ENCODE measurements at regions not wholly inside any gene's neighbourhood (a gene's known extent, or its start where the extent isn't known, plus 50 kb on each side); places are given as distances from the start of the nearest gene placed in this dataset.

DNA sequence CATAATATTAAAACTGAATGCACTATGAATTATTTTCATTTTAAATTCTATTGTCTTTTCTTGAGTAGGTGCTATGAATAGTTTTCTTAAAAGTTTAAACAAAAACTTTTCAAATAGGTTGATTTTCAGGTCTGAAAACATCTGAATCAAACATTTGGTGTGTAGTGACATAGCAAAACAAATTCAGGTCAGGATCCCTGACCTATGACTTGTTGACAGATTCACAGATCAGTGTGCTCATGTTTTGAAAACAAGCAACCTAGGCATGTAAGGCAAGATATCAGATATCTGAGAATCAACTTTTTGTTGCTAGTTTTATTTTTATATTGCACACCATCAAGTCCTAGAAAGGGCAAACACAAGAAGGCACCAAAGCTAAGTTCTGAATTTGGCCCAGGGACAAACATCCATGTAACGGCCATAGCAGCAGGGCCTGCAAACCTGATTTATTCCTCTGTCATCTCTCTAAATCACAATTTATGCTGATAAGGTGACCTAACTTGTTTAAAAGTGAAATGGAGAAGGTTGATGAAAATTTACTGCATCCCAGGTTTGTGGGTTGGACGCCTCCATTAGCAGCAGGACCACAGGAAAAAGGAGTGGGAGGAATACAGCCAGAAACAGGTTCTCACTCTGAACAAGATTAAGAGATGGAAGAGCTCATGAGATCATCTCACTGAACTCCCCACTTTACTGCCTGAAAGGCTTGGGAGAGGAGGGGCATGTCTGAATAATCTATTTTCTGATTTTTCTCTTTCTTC lies 337.7 kb downstream of the KCNRG start (continued):
- TF ChIP-seq, protein P1, sequence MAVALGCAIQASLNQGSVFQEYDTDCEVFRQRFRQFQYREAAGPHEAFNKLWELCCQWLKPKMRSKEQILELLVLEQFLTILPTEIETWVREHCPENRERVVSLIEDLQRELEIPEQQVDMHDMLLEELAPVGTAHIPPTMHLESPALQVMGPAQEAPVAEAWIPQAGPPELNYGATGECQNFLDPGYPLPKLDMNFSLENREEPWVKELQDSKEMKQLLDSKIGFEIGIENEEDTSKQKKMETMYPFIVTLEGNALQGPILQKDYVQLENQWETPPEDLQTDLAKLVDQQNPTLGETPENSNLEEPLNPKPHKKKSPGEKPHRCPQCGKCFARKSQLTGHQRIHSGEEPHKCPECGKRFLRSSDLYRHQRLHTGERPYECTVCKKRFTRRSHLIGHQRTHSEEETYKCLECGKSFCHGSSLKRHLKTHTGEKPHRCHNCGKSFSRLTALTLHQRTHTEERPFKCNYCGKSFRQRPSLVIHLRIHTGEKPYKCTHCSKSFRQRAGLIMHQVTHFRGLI (tag by site-specific recombination; IDR thresholded peaks at IDR 0.05), result peak; percentile 51; the same call in 1 of the 2 replicates
- no peak for TF ChIP-seq ZNF501 (tag by site-specific recombination; IDR thresholded peaks at IDR 0.05)
- TF ChIP-seq, protein P2, sequence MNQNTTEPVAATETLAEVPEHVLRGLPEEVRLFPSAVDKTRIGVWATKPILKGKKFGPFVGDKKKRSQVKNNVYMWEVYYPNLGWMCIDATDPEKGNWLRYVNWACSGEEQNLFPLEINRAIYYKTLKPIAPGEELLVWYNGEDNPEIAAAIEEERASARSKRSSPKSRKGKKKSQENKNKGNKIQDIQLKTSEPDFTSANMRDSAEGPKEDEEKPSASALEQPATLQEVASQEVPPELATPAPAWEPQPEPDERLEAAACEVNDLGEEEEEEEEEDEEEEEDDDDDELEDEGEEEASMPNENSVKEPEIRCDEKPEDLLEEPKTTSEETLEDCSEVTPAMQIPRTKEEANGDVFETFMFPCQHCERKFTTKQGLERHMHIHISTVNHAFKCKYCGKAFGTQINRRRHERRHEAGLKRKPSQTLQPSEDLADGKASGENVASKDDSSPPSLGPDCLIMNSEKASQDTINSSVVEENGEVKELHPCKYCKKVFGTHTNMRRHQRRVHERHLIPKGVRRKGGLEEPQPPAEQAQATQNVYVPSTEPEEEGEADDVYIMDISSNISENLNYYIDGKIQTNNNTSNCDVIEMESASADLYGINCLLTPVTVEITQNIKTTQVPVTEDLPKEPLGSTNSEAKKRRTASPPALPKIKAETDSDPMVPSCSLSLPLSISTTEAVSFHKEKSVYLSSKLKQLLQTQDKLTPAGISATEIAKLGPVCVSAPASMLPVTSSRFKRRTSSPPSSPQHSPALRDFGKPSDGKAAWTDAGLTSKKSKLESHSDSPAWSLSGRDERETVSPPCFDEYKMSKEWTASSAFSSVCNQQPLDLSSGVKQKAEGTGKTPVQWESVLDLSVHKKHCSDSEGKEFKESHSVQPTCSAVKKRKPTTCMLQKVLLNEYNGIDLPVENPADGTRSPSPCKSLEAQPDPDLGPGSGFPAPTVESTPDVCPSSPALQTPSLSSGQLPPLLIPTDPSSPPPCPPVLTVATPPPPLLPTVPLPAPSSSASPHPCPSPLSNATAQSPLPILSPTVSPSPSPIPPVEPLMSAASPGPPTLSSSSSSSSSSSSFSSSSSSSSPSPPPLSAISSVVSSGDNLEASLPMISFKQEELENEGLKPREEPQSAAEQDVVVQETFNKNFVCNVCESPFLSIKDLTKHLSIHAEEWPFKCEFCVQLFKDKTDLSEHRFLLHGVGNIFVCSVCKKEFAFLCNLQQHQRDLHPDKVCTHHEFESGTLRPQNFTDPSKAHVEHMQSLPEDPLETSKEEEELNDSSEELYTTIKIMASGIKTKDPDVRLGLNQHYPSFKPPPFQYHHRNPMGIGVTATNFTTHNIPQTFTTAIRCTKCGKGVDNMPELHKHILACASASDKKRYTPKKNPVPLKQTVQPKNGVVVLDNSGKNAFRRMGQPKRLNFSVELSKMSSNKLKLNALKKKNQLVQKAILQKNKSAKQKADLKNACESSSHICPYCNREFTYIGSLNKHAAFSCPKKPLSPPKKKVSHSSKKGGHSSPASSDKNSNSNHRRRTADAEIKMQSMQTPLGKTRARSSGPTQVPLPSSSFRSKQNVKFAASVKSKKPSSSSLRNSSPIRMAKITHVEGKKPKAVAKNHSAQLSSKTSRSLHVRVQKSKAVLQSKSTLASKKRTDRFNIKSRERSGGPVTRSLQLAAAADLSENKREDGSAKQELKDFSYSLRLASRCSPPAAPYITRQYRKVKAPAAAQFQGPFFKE (tag by site-specific recombination; IDR thresholded peaks at IDR 0.05; ENCODE audit: borderline replicate concordance), result no peak
- no peak for TF ChIP-seq ZNF580 (tag by site-specific recombination; IDR thresholded peaks at IDR 0.05)
- no peak for TF ChIP-seq ZNF280C (tag by site-specific recombination; IDR thresholded peaks at IDR 0.05)
- no peak for TF ChIP-seq ZNF48 (tag by site-specific recombination; IDR thresholded peaks at IDR 0.05)
- TF ChIP-seq ZNF341 (tag by site-specific recombination; IDR thresholded peaks at IDR 0.05; ENCODE audit: low read depth), result peak; percentile 27; the same call in 1 of the 2 replicates
- no peak for TF ChIP-seq ZNF664 (tag by site-specific recombination; IDR thresholded peaks at IDR 0.05)
- TF ChIP-seq GFI1B (tag by site-specific recombination; IDR thresholded peaks at IDR 0.05), result peak; percentile 90
- no peak for TF ChIP-seq OVOL3 (tag by site-specific recombination; IDR thresholded peaks at IDR 0.05)
- TF ChIP-seq ZNF19 (tag by site-specific recombination; IDR thresholded peaks at IDR 0.05; ENCODE audit: low read depth), result no peak
- TF ChIP-seq, protein P3, sequence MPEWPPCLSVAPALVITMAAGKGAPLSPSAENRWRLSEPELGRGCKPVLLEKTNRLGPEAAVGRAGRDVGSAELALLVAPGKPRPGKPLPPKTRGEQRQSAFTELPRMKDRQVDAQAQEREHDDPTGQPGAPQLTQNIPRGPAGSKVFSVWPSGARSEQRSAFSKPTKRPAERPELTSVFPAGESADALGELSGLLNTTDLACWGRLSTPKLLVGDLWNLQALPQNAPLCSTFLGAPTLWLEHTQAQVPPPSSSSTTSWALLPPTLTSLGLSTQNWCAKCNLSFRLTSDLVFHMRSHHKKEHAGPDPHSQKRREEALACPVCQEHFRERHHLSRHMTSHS (tag by site-specific recombination; IDR thresholded peaks at IDR 0.05), result no peak
- no peak for TF ChIP-seq ZNF555 (tag by site-specific recombination; conservative IDR thresholded peaks at IDR 0.05)
- TF ChIP-seq HIC1 (tag by site-specific recombination; IDR thresholded peaks at IDR 0.05), result peak; percentile 53
- TF ChIP-seq PRDM10 (tag by site-specific recombination; IDR thresholded peaks at IDR 0.05), result peak; percentile 91
- peak; percentile 25; the same call in 1 of the 2 replicates for TF ChIP-seq ZNF324 (tag by site-specific recombination; IDR thresholded peaks at IDR 0.05)
- TF ChIP-seq ZNF140 (tag by site-specific recombination; IDR thresholded peaks at IDR 0.05), result no peak
- no peak for TF ChIP-seq SP2 (tag by site-specific recombination; IDR thresholded peaks at IDR 0.05)
- no peak for TF ChIP-seq ZEB2 (tag by site-specific recombination; IDR thresholded peaks at IDR 0.05)
- no peak for TF ChIP-seq ZNF266 (tag by site-specific recombination; IDR thresholded peaks at IDR 0.05; ENCODE audit: low read depth)

All from HEK293 (cell line).